WTC11 (cell line): ENCODE measurements at regions not wholly inside any gene's neighbourhood (a gene's known extent, or its start where the extent isn't known, plus 50 kb on each side); places are given as distances from the start of the nearest gene placed in this dataset.

Experiments used
- ATAC-seq: fragments of 200-7000 bp; cut with Tn5 transposase; 2 replicates; pipeline ENCODE4 v1.10.0; 2021; ENCODE audit warnings: mild to moderate bottlenecking, moderate library complexity
- CTCF ChIA-PET: fragments of 300-600 bp; sonication (Branson Sonifier 250); formaldehyde crosslinking; loops from one replicate; lab custom pipeline; 2021; ENCODE audit warnings: antibody characterized with exemption; lab: Charles Lee
- POLR2A ChIA-PET: fragments of 350-600 bp; sonication (Branson Sonifier 250); formaldehyde crosslinking; loops from one replicate; lab custom pipeline; 2021; ENCODE audit warnings: antibody characterized with exemption; lab: Charles Lee
- DNase-seq: peaks from one replicate; pipeline ENCODE4 v3.0.0; 2021; ENCODE audit warnings: low spot score
- H3K27ac Mint-ChIP-seq: 2 replicates; pipeline ENCODE4 v1.8.0; 2021; ENCODE audit warnings: mixed read lengths
- H3K27me3 Mint-ChIP-seq: 2 replicates; pipeline ENCODE4 v1.8.0; 2021; ENCODE audit warnings: low read depth, mild to moderate bottlenecking, moderate library complexity, mixed read lengths
- H3K36me3 Mint-ChIP-seq: 2 replicates; pipeline ENCODE4 v1.8.0; 2021; ENCODE audit warnings: mixed read lengths
- H3K4me1 Mint-ChIP-seq: 2 replicates; pipeline ENCODE4 v1.8.0; 2022; ENCODE audit warnings: mixed read lengths
- H3K4me3 Mint-ChIP-seq: 2 replicates; pipeline ENCODE4 v1.8.0; 2021; ENCODE audit warnings: mild to moderate bottlenecking, moderate library complexity, mixed read lengths
- H3K9me3 Mint-ChIP-seq: 2 replicates; pipeline ENCODE4 v1.8.0; 2021; ENCODE audit warnings: mixed read lengths
- CDX4 ChIP-seq: fragments of 250-450 bp; sonication (Bioruptor Pico); IDR thresholded peaks from 2 replicates; pipeline ENCODE4 v1.9.0; 2021; ENCODE audit warnings: moderate library complexity, mild to moderate bottlenecking, inconsistent platforms, borderline replicate concordance
- E2F1 ChIP-seq: sonication (generic); formaldehyde crosslinking; IDR thresholded peaks from 2 replicates; pipeline ENCODE4 v1.8.0; 2022; ENCODE audit warnings: mild to moderate bottlenecking, missing genetic modification reagents
- E2F5 ChIP-seq: sonication (generic); formaldehyde crosslinking; IDR thresholded peaks from 2 replicates; pipeline ENCODE4 v1.8.1; 2022; ENCODE audit warnings: mild to moderate bottlenecking, moderate library complexity, missing genetic modification reagents
- GABPB1 ChIP-seq: sonication (generic); formaldehyde crosslinking; IDR thresholded peaks from 2 replicates; pipeline ENCODE4 v1.8.1; 2023; ENCODE audit warnings: mild to moderate bottlenecking, missing genetic modification reagents
- HMGXB4 ChIP-seq: sonication (generic); formaldehyde crosslinking; IDR thresholded peaks from 2 replicates; pipeline ENCODE4 v1.8.1; 2023; ENCODE audit warnings: mild to moderate bottlenecking, moderate library complexity, missing genetic modification reagents
- JAZF1 ChIP-seq: fragments of 250-450 bp; sonication (Bioruptor Pico); IDR thresholded peaks from 2 replicates; pipeline ENCODE4 v1.9.0; 2021; ENCODE audit warnings: moderate library complexity, mild to moderate bottlenecking, inconsistent platforms
- MXD4 ChIP-seq: fragments of 250-450 bp; sonication (Bioruptor Pico); IDR thresholded peaks from 2 replicates; pipeline ENCODE4 v1.8.0; 2021; ENCODE audit warnings: mild to moderate bottlenecking, moderate library complexity, borderline replicate concordance
- MYBL2 ChIP-seq: sonication (generic); formaldehyde crosslinking; IDR thresholded peaks from 2 replicates; pipeline ENCODE4 v1.8.1; 2023; ENCODE audit warnings: mild to moderate bottlenecking, moderate library complexity, missing genetic modification reagents
- NFE2L1 ChIP-seq: sonication (generic); formaldehyde crosslinking; IDR thresholded peaks from 2 replicates; pipeline ENCODE4 v1.8.1; 2023; ENCODE audit warnings: missing genetic modification reagents
- RELA ChIP-seq: sonication (generic); formaldehyde crosslinking; IDR thresholded peaks from 2 replicates; pipeline ENCODE4 v1.8.1; 2022; ENCODE audit warnings: missing genetic modification reagents, mild to moderate bottlenecking, borderline replicate concordance
- RORB ChIP-seq: fragments of 250-450 bp; sonication (Bioruptor Pico); IDR thresholded peaks from 2 replicates; pipeline ENCODE4 v1.9.0; 2021; ENCODE audit warnings: mild to moderate bottlenecking
- SOX15 ChIP-seq: fragments of 250-450 bp; sonication (Bioruptor Pico); IDR thresholded peaks from 2 replicates; pipeline ENCODE4 v1.9.0; 2021; ENCODE audit warnings: mild to moderate bottlenecking
- STAT6 ChIP-seq: sonication (generic); formaldehyde crosslinking; conservative IDR thresholded peaks from 2 replicates; pipeline ENCODE4 v1.8.1; 2023; ENCODE audit warnings: mild to moderate bottlenecking, low read depth, missing genetic modification reagents, moderate library complexity
- TCF7 ChIP-seq: sonication (generic); formaldehyde crosslinking; IDR thresholded peaks from 2 replicates; pipeline ENCODE4 v1.8.0; 2022; ENCODE audit warnings: mild to moderate bottlenecking, low read depth, missing genetic modification reagents, moderate library complexity
- TEAD1 ChIP-seq: sonication (generic); formaldehyde crosslinking; IDR thresholded peaks from 2 replicates; pipeline ENCODE4 v1.8.0; 2022; ENCODE audit warnings: mild to moderate bottlenecking, missing genetic modification reagents
- TEAD4 ChIP-seq: sonication (generic); formaldehyde crosslinking; IDR thresholded peaks from 2 replicates; pipeline ENCODE4 v1.8.0; 2022; ENCODE audit warnings: mild to moderate bottlenecking, missing genetic modification reagents
- TP53 ChIP-seq: sonication (generic); formaldehyde crosslinking; IDR thresholded peaks from 2 replicates; pipeline ENCODE4 v1.8.1; 2023; ENCODE audit warnings: mild to moderate bottlenecking, missing genetic modification reagents
- ZNF121 ChIP-seq: sonication (generic); formaldehyde crosslinking; IDR thresholded peaks from 2 replicates; pipeline ENCODE4 v1.8.0; 2023; ENCODE audit warnings: missing genetic modification reagents
- ZNF232 ChIP-seq: sonication (generic); formaldehyde crosslinking; IDR thresholded peaks from 2 replicates; pipeline ENCODE4 v1.8.0; 2022; ENCODE audit warnings: mild to moderate bottlenecking, missing genetic modification reagents
- ZNF263 ChIP-seq: sonication (generic); formaldehyde crosslinking; IDR thresholded peaks from 2 replicates; pipeline ENCODE4 v1.8.1; 2022; ENCODE audit warnings: low read depth, mild to moderate bottlenecking, moderate library complexity, missing genetic modification reagents
- ZNF423 ChIP-seq: fragments of 250-450 bp; sonication (Bioruptor Pico); IDR thresholded peaks from 2 replicates; pipeline ENCODE4 v2.1.2; 2022; ENCODE audit warnings: mild to moderate bottlenecking, moderate library complexity
- ZNF512 ChIP-seq: sonication (generic); formaldehyde crosslinking; IDR thresholded peaks from 2 replicates; pipeline ENCODE4 v1.8.1; 2022; ENCODE audit warnings: missing genetic modification reagents, borderline replicate concordance
- ZNF532 ChIP-seq: fragments of 250-450 bp; sonication (Bioruptor Pico); IDR thresholded peaks from 2 replicates; pipeline ENCODE4 v1.9.0; 2021; ENCODE audit warnings: mild to moderate bottlenecking, borderline replicate concordance
- TF ChIP-seq, protein P1 (sequence below): sonication (generic); formaldehyde crosslinking; IDR thresholded peaks from 2 replicates; pipeline ENCODE4 v1.8.1; 2022; ENCODE audit warnings: mild to moderate bottlenecking, missing genetic modification reagents, moderate library complexity, borderline replicate concordance

GRCh38 chr1:194419721-194420120 lies 1233.3 kb upstream of the B3GALT2 start (continued):
- TF ChIP-seq RELA: no peak
- no peak for TF ChIP-seq TEAD4
- no peak for TF ChIP-seq E2F1 (CRISPR knock-in tag)
- TF ChIP-seq ZNF423 (CRISPR knock-in tag): no peak
- no peak for TF ChIP-seq JAZF1 (CRISPR knock-in tag)
- TF ChIP-seq ZNF232 (CRISPR knock-in tag): no peak
- TF ChIP-seq CDX4 (CRISPR knock-in tag): no peak
- no peak for TF ChIP-seq ZNF512 (CRISPR knock-in tag)
- no peak for TF ChIP-seq TP53 (CRISPR knock-in tag)
- no peak for TF ChIP-seq MXD4 (CRISPR knock-in tag)
- no peak for TF ChIP-seq ZNF121 (CRISPR knock-in tag)
- TF ChIP-seq NFE2L1 (CRISPR knock-in tag): no peak
- no peak for TF ChIP-seq SOX15 (CRISPR knock-in tag)
- no peak for TF ChIP-seq TEAD1 (CRISPR knock-in tag)

GRCh38 chr1:194410756-194411155 lies 1224.3 kb upstream of the B3GALT2 start:
- H3K27ac Mint-ChIP-seq: no peak overlapping the region
- H3K27me3 Mint-ChIP-seq: no peaks in the 10 kb centered on the region
- peaks cover 13% of the 10 kb centered on the region for H3K9me3 Mint-ChIP-seq
- H3K4me1 Mint-ChIP-seq: no peaks in the 10 kb centered on the region
- peaks cover 1% of the 10 kb centered on the region; the same call in 1 of the 2 replicates for H3K36me3 Mint-ChIP-seq
- ATAC-seq: no peak
- H3K4me3 Mint-ChIP-seq: no peak overlapping the region
- no peak for DNase-seq
- ChIA-PET CTCF (no interaction called here), POLR2A (no interaction called here)
- no peak for TF ChIP-seq RORB (CRISPR knock-in tag)
- TF ChIP-seq HMGXB4 (CRISPR knock-in tag): no peak
- TF ChIP-seq ZNF423 (CRISPR knock-in tag): no peak
- TF ChIP-seq TCF7: no peak
- TF ChIP-seq GABPB1 (CRISPR knock-in tag): no peak
- TF ChIP-seq E2F5 (CRISPR knock-in tag): no peak
- no peak for TF ChIP-seq ZNF532 (CRISPR knock-in tag)
- TF ChIP-seq ZNF232 (CRISPR knock-in tag): no peak
- TF ChIP-seq, protein P1, sequence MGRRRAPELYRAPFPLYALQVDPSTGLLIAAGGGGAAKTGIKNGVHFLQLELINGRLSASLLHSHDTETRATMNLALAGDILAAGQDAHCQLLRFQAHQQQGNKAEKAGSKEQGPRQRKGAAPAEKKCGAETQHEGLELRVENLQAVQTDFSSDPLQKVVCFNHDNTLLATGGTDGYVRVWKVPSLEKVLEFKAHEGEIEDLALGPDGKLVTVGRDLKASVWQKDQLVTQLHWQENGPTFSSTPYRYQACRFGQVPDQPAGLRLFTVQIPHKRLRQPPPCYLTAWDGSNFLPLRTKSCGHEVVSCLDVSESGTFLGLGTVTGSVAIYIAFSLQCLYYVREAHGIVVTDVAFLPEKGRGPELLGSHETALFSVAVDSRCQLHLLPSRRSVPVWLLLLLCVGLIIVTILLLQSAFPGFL: no peak
- no peak for TF ChIP-seq STAT6 (CRISPR knock-in tag)
- TF ChIP-seq ZNF263 (CRISPR knock-in tag): no peak
- no peak for TF ChIP-seq MYBL2 (CRISPR knock-in tag)
